C4-2B (cell line): ENCODE measurements at regions not wholly inside any gene's neighbourhood (a gene's known extent, or its start where the extent isn't known, plus 50 kb on each side); places are given as distances from the start of the nearest gene placed in this dataset.

Experiments
- H3K27ac ChIP-seq: fragments of 450-650 bp; 2 replicates; pipeline ENCODE4 v1.5.1; 2017
- ZFX ChIP-seq: fragments of 450-650 bp; IDR thresholded peaks from 2 replicates; pipeline ENCODE4 v1.6.1; 2017
- TF ChIP-seq, protein P1 (sequence below): fragments of 450-650 bp; conservative IDR thresholded peaks from 2 replicates; pipeline ENCODE4 v1.5.1; 2017; ENCODE audit warnings: mild to moderate bottlenecking

DNA sequence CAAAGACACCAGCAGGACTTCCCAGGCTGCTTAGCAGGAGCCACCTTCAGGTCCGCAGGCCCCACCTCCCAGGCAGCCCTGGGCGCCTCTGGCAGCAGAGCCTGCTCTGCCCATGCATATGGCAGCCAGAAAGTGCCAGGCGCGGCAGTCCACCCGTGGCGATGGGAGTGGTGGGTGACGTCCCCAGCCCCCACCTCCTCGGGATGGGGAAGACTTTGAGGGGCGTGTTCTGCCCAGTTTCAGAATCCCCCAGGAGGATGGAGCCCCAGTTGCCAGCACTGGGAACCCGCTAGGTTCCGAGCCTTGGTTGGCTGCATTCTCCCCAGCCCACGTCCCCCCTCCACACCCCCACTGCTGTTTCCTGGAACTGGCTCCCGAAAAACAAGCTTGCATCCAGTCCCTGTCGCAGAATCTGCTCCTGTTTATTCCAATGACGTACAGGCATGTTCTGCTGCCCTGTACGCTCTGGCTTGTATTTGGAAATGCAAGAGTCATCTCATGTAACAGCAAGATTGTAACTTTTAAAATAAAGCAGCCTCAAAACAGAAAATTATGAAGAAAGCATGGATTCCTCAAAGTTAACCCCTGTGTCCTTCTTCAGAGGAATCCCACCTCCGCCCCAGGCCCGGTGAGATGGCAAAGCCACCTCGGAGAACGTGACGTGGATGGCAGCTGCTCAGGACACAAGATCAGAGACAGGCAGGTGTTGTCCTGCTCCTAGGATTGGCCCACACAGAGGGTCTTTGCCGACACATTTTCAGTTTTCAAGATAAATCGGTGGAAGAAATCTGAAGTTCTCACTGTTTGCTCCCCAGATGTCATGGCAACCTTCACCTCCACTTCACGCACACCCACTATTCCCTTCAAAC is 87.8 kb upstream of the PPP2R2D start:
- TF ChIP-seq, protein P1, sequence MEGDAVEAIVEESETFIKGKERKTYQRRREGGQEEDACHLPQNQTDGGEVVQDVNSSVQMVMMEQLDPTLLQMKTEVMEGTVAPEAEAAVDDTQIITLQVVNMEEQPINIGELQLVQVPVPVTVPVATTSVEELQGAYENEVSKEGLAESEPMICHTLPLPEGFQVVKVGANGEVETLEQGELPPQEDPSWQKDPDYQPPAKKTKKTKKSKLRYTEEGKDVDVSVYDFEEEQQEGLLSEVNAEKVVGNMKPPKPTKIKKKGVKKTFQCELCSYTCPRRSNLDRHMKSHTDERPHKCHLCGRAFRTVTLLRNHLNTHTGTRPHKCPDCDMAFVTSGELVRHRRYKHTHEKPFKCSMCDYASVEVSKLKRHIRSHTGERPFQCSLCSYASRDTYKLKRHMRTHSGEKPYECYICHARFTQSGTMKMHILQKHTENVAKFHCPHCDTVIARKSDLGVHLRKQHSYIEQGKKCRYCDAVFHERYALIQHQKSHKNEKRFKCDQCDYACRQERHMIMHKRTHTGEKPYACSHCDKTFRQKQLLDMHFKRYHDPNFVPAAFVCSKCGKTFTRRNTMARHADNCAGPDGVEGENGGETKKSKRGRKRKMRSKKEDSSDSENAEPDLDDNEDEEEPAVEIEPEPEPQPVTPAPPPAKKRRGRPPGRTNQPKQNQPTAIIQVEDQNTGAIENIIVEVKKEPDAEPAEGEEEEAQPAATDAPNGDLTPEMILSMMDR, result no peak
- no peak for TF ChIP-seq ZFX
- no peak overlapping the region for H3K27ac ChIP-seq

DNA sequence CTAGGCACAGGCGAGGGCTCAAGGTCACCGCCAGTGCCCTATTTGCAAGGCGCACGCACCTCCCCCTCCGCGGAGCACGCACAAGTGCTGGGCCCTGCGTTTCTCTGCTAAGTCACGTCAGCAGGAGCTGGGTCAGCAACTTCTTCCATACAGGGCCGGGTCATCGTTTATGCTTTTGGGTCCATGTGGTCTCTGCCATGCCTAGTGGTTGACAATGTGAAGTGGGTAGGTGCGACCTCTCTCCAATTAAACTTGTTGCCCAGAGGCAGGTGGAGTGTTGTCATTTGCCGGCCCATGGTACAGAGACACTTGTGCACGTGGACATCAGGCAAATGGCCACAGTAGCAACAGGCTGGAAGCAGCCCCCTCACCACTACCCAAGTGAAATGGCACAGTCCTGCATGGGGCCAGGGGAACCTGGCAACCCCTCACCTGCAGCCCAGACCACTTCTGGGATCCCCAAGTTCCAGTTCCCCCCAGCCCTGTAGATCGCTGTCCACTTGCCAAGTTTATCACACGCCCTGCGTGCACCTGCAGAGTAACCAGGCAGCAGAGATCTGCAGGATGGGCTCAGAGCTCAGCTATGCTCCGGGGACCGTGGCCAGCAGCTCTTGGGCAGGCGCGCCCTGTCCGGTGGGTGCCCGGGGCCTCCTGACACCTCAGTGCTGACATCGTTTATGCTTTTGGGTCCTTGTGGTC is 86.1 kb upstream of the PPP2R2D start:
- H3K27ac ChIP-seq, result no peak overlapping the region
- TF ChIP-seq ZFX, result no peak
- TF ChIP-seq, protein P1, result no peak

DNA sequence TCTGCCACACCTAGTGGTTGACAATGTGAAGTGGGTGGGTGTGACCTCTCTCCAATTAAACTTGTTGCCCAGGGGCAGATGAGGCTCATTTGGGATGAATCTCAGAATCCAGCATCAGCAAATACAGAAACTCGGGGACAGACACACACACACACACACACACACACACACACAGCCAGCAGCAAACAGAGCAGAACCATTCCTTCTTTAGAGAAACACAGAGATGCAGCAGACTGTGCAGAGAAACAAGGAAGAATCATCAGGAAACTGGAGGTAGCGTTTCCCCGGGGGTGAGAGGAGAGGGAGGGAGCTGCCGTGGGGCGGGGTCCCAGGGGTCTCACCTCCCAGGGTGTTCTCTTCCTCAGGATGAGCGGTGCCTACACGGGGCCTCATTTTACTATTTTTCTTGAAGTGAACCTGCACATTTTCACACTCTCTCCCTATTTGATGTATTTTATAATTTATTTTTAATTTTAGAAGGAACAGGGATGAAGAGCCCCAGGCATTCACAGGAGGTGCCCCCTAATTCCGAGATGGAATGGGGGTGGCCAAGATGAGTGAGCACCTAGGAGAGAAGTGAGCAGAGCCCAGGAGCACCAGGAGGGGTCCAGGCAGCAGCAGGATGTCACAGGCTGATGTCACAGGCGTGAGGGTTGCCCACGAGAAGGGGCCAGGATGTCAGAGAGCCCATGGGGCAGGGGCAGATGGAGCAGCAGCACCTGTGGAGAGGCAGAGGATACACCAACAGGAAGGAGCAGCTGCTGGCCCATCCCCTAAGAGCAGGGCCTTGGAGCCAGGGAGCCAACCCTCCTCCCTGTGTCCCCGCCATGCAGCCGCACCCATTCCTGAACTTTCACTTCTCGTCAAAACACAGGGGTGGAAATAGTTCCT is 85.3 kb upstream of the PPP2R2D start:
- TF ChIP-seq, protein P1, result no peak
- TF ChIP-seq ZFX, result no peak
- no peak overlapping the region for H3K27ac ChIP-seq

DNA sequence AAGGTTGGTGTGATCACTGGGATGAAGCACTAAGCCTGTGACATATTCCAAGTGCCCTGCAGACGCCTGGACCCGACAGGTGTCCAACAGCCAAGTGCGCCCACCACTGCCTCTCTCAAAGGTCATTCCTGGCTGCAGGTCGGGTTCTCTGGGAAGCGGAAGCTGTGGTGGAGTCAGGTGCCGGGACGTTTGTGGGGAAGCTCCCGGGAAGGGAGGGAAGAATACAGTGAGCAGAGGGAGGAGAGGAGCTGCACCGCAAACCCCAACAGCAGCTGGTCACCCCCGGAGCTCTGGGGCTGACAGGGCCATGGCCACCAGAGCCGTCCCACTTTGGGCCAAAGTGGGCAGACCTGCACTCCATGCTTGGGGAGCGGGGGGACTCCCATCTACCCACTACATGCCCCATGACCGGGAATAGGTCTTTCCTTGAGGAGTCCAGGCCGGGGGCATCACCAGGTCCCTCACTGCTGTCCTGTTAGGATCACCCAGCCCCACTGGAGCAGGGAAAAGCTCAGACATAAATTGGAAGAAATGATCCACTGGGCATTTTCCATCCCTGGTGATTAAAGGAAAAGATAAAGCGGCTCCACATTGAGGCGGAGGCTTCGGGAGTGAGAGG is 84.5 kb upstream of the PPP2R2D start:
- no peak overlapping the region for H3K27ac ChIP-seq
- TF ChIP-seq, protein P1, result no peak
- TF ChIP-seq ZFX, result no peak

DNA sequence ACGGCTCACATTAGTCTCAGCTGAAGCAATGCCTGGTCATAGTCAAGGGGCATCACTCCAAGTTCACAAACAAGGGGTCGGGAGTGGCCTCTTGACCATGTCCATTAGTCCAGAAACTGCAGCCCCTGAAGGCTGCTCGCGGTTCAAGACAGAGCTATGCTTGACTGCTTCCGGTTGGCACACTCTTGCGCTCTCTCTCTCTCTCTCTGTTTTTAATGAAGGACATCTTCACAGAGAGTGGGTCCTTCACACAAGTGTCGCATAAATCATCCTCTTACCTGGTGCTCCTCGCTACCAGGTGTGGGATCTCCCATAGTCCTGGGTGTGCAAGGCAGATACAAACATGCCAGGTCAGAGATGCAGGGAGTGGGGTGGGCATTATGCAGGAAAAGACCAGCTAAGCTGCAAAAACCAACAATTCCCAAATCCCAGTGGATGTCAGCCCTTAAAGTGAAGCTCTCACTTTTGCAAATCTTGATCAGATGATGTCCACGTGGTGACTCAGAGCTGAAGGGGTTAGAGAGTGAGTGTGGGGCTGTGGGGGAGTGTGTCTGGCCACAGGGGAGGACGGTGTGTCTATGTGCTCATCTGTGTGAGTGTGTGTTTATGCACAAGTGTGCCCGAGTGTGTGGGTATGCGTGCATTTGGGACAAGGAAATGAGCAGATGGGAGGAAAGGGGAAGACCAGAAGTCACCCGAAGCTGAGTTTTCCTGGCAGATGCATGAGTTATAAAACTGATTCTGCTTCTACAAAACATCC is 83.7 kb upstream of the PPP2R2D start:
- TF ChIP-seq, protein P1, result no peak
- no peak for TF ChIP-seq ZFX
- H3K27ac ChIP-seq, result no peak overlapping the region

DNA sequence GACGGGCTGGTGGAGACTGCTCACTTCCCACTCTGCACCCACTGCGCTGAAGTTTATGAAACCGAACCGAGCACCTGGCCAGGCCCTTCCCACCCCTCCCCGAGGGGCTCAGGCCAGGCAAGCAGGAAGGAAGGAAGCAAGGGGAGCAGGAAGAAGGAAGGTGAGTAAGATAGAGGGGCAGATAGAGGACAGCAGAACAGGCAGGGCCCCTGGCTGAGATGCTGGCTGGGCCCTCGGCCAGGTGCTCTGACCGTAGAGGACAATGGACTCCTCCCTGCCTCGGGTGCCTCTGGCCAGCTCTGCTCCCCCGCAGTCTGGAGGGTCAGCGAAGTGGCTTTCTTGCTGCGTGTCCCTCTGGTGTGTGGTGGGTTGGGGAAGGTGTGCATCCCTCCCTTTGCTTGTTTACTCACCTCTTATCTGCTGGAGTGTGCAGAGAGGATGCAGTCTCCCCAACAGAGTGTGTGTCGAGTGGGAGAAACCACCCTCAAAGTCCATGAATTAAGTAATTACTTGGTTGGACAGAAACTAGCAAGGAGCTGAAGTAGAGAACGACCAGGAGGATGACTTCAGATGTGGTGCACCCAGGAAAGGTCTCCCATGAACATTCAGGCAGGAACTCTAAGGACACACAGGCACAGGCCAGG is 82.8 kb upstream of the PPP2R2D start:
- no peak for TF ChIP-seq ZFX

More for the DNA sequence above, 82.8 kb upstream of the PPP2R2D start:
- no peak overlapping the region for H3K27ac ChIP-seq
